Osteocyte (in vitro differentiated cells): ENCODE measurements at regions not wholly inside any gene's neighbourhood (a gene's known extent, or its start where the extent isn't known, plus 50 kb on each side); places are given as distances from the start of the nearest gene placed in this dataset.

Experiments used
- DNase-seq: peaks from one replicate; pipeline ENCODE4 v3.0.0; 2021; ENCODE audit warnings: mixed read lengths; ENCODE audit not compliant: unreplicated experiment; ENCODE audit errors: extremely low spot score
- H3K27ac Mint-ChIP-seq: one replicate; pipeline ENCODE4 v1.8.0; 2021; ENCODE audit warnings: mild to moderate bottlenecking, mixed read lengths; ENCODE audit not compliant: unreplicated experiment
- H3K27me3 Mint-ChIP-seq: one replicate; pipeline ENCODE4 v1.8.0; 2021; ENCODE audit warnings: mixed read lengths; ENCODE audit not compliant: unreplicated experiment
- H3K36me3 Mint-ChIP-seq: one replicate; pipeline ENCODE4 v1.8.0; 2021; ENCODE audit warnings: mixed read lengths; ENCODE audit not compliant: unreplicated experiment
- H3K4me1 Mint-ChIP-seq: one replicate; pipeline ENCODE4 v1.8.0; 2021; ENCODE audit warnings: mixed read lengths; ENCODE audit not compliant: unreplicated experiment
- H3K4me3 Mint-ChIP-seq: one replicate; pipeline ENCODE4 v1.8.0; 2021; ENCODE audit warnings: mild to moderate bottlenecking, moderate library complexity, mixed read lengths; ENCODE audit not compliant: unreplicated experiment
- H3K9me3 Mint-ChIP-seq: one replicate; pipeline ENCODE4 v1.8.0; 2021; ENCODE audit warnings: mixed read lengths; ENCODE audit not compliant: unreplicated experiment
- TF ChIP-seq, protein P1 (sequence below): fragments of 200-600 bp; sonication (generic); IDR thresholded peaks from 2 replicates; pipeline ENCODE4 v1.5.0; 2021; ENCODE audit warnings: antibody characterized with exemption, mild to moderate bottlenecking, moderate library complexity

DNA sequence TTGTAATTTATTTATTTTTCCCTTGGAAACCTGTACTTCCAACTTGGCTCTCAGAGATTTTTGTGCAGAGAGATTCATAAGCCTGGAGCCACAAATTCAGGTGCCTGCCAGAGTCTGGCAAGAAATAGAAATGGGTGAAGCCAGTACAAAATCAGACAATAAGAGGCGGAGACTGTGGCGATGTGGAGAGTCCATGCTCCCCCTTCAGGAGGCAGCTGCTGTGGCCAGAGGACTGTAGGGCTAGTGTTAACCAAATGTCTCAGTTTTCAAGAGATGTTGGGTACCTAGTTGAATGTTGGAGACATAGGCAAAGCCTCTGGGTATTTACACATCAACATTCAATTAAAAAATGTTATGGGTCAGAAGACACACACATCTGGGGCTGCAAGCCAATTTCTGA lies 208.6 kb downstream of the PSAT1 start:
- no peak for DNase-seq
- Mint-ChIP-seq H3K27ac (no peak overlapping the region), H3K27me3 (no peaks in the 10 kb centered on the region), H3K9me3 (no peaks in the 10 kb centered on the region), H3K4me3 (no peak overlapping the region), H3K36me3 (no peaks in the 10 kb centered on the region), H3K4me1 (peaks cover 9% of the 10 kb centered on the region)
- TF ChIP-seq, protein P1, sequence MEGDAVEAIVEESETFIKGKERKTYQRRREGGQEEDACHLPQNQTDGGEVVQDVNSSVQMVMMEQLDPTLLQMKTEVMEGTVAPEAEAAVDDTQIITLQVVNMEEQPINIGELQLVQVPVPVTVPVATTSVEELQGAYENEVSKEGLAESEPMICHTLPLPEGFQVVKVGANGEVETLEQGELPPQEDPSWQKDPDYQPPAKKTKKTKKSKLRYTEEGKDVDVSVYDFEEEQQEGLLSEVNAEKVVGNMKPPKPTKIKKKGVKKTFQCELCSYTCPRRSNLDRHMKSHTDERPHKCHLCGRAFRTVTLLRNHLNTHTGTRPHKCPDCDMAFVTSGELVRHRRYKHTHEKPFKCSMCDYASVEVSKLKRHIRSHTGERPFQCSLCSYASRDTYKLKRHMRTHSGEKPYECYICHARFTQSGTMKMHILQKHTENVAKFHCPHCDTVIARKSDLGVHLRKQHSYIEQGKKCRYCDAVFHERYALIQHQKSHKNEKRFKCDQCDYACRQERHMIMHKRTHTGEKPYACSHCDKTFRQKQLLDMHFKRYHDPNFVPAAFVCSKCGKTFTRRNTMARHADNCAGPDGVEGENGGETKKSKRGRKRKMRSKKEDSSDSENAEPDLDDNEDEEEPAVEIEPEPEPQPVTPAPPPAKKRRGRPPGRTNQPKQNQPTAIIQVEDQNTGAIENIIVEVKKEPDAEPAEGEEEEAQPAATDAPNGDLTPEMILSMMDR, result no peak

DNA sequence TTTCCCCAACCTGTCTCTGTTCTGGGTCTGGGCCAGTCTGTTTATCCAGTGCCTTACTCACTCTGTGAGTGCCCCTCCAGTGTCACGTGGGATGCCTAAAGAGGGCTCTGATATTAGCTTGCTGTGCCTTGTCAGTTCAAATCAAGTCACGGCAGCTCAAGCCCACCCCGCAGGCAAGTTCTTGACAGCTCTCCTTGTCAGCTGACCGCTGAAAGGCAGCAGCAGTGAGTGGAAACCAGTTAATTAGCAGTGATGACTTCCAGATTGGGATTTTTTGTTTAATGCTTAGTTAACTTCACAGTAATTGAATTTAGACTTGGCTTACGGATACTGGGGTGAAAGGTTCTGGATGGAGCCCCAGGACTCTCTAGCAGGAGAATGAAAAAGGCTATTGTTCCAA lies 210.1 kb downstream of the PSAT1 start:
- TF ChIP-seq, protein P1, result no peak
- H3K4me1 Mint-ChIP-seq, result peaks cover 9% of the 10 kb centered on the region

DNA sequence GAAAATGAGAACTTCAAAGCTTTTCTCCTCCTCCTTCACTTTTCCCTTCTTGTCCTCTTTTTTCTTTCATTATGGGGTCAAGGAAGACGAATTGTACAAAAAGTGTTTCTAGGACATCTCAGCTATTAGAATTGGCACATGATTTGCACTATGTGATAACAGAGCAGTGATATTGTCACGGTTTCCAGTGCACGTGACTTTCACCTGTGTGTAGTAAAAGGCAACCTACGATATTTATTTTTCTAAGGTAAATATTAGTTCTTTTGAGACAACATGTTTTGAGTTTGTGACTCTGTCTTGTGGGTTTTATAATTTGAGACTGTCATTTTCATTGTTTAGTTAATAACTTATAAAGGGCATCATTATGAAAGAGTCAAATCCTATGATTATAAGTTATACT lies 213.1 kb downstream of the PSAT1 start:
- Mint-ChIP-seq H3K27ac (no peak overlapping the region), H3K36me3 (no peaks in the 10 kb centered on the region), H3K9me3 (peaks cover 12% of the 10 kb centered on the region), H3K4me1 (peaks cover 9% of the 10 kb centered on the region), H3K4me3 (no peak overlapping the region), H3K27me3 (no peaks in the 10 kb centered on the region)
- DNase-seq, result no peak
- TF ChIP-seq, protein P1, result no peak

More for the DNA sequence above, 210.1 kb downstream of the PSAT1 start:
- Mint-ChIP-seq H3K27me3 (no peaks in the 10 kb centered on the region), H3K36me3 (no peaks in the 10 kb centered on the region), H3K27ac (no peak overlapping the region), H3K4me3 (no peak overlapping the region), H3K9me3 (no peaks in the 10 kb centered on the region)
- no peak for DNase-seq

DNA sequence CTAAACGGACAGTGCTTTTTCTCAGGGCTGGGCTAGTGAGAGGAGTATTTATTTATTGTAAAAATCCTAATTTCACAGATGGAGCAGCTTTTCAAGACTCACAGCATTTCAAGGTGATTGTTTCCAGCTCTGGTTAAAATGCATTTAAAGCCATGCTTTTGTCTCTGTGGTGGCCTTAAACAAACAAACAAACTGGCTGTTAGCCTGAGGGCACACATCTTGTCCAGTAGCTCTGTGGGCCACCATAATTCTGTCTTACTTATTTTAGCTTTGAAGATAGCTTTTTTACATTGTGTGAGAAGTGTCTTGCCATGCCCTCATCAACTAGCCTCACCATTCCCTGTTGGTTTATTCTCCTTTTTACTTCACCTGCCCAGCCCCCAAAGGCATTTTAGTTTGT lies 218.2 kb downstream of the PSAT1 start:
- Mint-ChIP-seq H3K27ac (no peak overlapping the region), H3K9me3 (peaks cover 34% of the 10 kb centered on the region), H3K4me1 (no peaks in the 10 kb centered on the region), H3K36me3 (peaks cover 3% of the 10 kb centered on the region), H3K27me3 (no peaks in the 10 kb centered on the region), H3K4me3 (no peak overlapping the region)
- TF ChIP-seq, protein P1, result no peak
- DNase-seq, result no peak

DNA sequence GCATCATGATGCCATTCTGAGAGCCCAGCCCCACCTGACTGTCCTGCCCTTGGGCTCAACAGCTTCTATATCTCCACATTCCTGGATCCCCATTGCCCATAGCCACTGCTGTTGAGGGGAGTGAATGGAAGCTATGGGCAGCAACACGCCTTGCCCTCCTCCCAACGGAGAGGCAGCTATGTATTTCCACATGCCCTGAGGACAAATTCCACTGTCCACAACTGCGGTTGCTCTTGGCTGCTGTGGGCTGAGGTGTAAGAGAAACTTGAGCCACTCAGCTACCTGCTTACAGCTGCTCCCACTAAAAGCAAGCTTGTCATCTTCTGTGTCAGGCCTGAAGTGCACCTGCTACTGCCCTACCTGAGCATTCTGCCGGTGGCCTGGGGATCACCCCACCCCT lies 222.9 kb downstream of the PSAT1 start:
- Mint-ChIP-seq H3K36me3 (peaks cover 3% of the 10 kb centered on the region), H3K9me3 (peaks cover 53% of the 10 kb centered on the region), H3K27ac (no peak overlapping the region)

More for the DNA sequence above, 222.9 kb downstream of the PSAT1 start:
- H3K27me3 Mint-ChIP-seq, result no peaks in the 10 kb centered on the region
- H3K4me3 Mint-ChIP-seq, result no peak overlapping the region
- no peak for DNase-seq
- TF ChIP-seq, protein P1, result no peak
- H3K4me1 Mint-ChIP-seq, result no peaks in the 10 kb centered on the region
